Activated CD4-positive, alpha-beta T cell treated with anti-CD3 and anti-CD28 coated beads, Interleukin-2, amount 50 U/mL, for 48 hours (primary cell): ENCODE measurements at regions not wholly inside any gene's neighbourhood (a gene's known extent, or its start where the extent isn't known, plus 50 kb on each side); places are given as distances from the start of the nearest gene placed in this dataset.
"Not testable (repeated sequence)": the region's sequence is repeated elsewhere in the genome, so short reads cannot be mapped to it uniquely, and the experiment has no call there.

Source experiments
- DNase-seq, 2 experiments: peaks; one replicate each; pipeline ENCODE4 v3.0.0-alpha.2; 2020

- no peak for DNase-seq
These were observed 290.9 kb downstream of the CD83 start for GRCh38 chr6:14408446-14408845.

- DNase-seq, result no peak
These were observed 294.5 kb downstream of the CD83 start for GRCh38 chr6:14412026-14412425.

GRCh38 chr6:14415452-14415851, 297.9 kb downstream of the CD83 start:
- DNase-seq, result no peak

GRCh38 chr6:14417377-14417776, 299.8 kb downstream of the CD83 start:
- no peak for DNase-seq

- DNase-seq, result not testable (repeated sequence)
These were observed 301.7 kb downstream of the CD83 start for GRCh38 chr6:14419224-14419623.

- DNase-seq, result no peak
These were observed 304.5 kb downstream of the CD83 start for GRCh38 chr6:14422061-14422460.

- DNase-seq, result no peak
These were observed 305.3 kb downstream of the CD83 start for GRCh38 chr6:14422917-14423316.

GRCh38 chr6:14423330-14423729, 305.8 kb downstream of the CD83 start:
- no peak for DNase-seq

GRCh38 chr6:14423955-14424354, 306.4 kb downstream of the CD83 start:
- DNase-seq, result peak; percentile 20 to 36

- no peak for DNase-seq
These were observed 308.2 kb downstream of the CD83 start for GRCh38 chr6:14425805-14426204.

GRCh38 chr6:14426281-14426680, 308.7 kb downstream of the CD83 start:
- DNase-seq, result no peak

- no peak for DNase-seq
These were observed 310.7 kb downstream of the CD83 start for GRCh38 chr6:14428269-14428668.

- no peak for DNase-seq
These were observed 311.8 kb downstream of the CD83 start for GRCh38 chr6:14429396-14429795.

GRCh38 chr6:14430218-14430617, 312.6 kb downstream of the CD83 start:
- DNase-seq, result no peak

- DNase-seq, result no peak
These were observed 314.1 kb downstream of the CD83 start for GRCh38 chr6:14431385-14432330.

GRCh38 chr6:14434916-14435690, 317.5 kb downstream of the CD83 start:
- DNase-seq, result no peak

GRCh38 chr6:14436592-14437132, 319.1 kb downstream of the CD83 start:
- DNase-seq, result no peak

- DNase-seq, result no peak
These were observed 321.8 kb downstream of the CD83 start for GRCh38 chr6:14439419-14439818.

GRCh38 chr6:14440215-14440910, 322.8 kb downstream of the CD83 start:
- no peak for DNase-seq

- no peak for DNase-seq
These were observed 323.6 kb downstream of the CD83 start for GRCh38 chr6:14440940-14441781.

GRCh38 chr6:14442242-14442641, 324.7 kb downstream of the CD83 start:
- DNase-seq, result no peak
